HG03135 (cell line): ENCODE measurements at regions not wholly inside any gene's neighbourhood (a gene's known extent, or its start where the extent isn't known, plus 50 kb on each side); places are given as distances from the start of the nearest gene placed in this dataset.

Experiments used
- ATAC-seq: cut with Tn5 transposase; IDR thresholded peaks from one replicate; pipeline ENCODE4 v1.9.1; 2021; ENCODE audit warnings: mild to moderate bottlenecking, moderate library complexity; ENCODE audit not compliant: unreplicated experiment

DNA sequence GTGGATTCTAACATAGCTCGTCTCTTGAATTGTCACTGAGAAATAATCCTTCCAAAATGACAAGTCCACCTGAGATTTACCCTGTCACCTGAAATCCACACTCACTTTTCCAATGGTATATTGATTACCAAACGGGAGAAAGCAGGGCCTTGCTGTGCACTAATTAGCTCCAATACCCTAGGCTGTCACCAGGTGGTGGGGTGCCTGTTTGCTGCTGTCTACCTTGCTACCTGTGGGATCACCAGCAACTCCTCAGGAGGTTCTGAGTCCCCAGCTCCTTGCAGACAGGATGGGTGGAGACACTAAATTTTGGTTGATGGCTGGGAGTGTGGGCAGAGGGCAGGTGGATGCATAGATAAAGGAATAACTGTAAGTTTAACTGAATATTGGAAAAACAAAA lies 237.2 kb upstream of the ZNF32 start:
- ATAC-seq = no peak

DNA sequence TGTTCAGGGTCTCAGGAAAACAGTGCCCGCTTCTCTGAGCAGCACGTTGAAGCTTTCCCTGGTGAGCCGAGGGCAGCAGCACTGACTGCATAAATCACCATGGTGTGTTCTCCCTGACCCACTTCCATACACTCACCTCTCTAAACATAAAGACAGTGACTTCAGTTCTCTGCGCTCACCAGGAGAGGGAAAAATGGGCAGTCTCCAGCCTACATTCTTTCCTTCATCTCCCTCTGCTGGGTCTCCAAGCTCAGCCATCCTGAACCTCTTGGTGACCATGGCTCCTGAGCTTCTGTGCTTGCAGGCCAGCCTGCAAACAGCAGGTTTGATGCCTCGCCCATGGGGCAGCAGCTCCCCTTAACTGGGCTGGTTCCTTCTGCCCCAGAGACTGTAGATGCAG lies 236.6 kb upstream of the ZNF32 start:
- no peak for ATAC-seq

DNA sequence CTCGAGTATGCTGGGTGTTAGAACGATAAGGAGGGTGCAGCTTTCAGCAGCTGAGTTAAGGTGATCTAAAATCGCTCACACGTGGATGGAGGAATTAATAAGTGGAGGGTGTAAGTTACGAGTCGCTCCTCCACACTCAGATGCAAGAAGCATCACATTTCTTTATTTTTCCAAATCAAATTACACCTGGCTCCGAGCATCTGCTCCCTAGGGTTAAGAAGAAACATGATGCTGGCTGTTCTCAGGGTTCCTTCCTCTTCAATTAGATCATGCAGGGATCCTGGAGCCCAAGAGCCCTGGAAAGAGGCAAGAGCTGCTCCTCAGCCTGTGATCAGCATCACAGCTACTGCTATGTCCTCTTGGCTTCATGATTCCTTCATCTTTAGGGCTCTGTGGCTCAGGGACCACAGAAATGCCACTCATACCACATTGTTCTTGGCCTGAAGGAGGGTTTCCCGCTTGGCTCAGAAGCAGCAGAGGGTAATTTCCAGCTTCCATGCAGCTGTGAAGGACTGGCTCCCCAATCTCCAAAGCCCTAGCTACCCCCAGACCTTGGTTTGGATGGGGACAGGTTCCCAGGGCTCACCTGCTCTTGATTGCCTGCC lies 235.9 kb upstream of the ZNF32 start:
- no peak for ATAC-seq

DNA sequence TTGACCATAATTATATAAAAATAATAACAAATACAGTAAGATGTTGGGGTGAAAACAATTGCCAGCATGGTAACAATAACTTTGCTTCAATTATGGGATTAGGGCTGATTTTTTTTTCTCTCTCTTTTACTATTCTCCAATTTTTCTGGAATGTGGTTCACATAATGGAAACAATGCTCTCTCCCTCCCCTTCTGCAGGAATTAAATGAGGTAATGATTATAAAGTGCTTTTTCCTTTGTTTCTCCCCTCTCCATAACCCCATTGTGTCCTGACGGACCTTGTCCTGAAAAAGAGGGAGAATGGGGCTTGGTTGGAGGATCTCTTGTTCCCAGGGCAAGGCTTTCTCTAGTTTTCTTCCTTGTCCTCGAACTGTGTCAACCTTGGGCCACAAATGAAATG lies 234.0 kb upstream of the ZNF32 start:
- no peak for ATAC-seq

DNA sequence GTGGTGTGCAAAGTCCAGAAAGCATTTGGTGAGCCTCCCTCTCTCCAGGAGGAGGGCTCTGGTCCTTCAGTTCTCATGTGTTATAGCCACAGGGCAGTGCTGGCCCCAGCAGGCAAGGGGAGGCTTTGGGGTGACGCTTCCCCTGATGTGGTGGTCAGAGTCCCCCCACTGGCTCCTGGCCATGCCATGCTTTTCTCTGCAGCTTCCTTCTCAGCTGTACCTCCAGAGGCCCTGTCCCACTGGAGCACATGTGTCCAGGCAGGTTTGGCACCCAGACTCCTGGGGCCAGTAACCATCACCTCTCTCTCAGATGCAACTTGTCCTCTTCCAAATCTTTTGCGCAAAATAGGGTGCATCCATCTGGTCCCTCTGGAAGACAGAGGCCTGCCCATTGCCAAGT lies 233.0 kb upstream of the ZNF32 start:
- ATAC-seq = no peak

DNA sequence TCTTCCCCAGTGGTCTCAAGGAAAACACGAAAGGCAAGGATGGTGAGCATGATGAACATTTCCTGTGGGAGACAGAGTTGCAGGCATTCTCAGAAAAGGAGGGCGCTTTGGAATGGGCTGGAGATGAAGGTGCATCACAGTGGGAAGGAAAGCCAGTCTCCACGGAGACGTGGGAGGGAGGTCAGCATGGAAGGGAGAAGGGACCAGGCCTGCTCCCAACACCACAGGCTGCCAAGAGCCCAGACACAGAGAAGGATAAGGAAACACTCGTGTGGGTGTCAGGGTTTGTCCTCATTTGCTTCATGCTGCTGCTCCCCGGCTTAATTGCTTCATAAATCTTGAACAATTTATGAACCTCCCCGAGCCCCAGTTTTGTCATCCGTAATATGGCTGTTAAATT lies 231.5 kb upstream of the ZNF32 start:
- ATAC-seq = no peak

DNA sequence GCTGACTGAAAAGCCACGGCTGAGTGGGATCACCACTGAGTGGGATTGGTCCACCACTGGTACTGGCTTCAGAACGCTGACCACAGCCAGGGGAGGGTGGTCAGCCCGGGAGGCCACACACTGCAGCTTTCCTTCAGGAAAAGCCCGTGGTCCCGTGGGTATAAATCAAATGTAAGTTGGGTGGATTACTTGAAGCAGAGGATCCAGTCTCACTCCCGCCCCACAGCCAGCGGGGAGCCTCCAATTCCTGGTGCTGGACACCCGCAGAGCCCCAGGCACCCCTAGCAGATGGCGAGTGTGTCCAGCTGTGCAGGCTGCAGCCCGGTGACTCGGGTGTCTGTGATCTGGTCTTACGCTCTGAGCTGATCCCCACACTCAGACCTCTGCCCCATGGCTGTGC lies 231.1 kb upstream of the ZNF32 start:
- ATAC-seq = no peak

DNA sequence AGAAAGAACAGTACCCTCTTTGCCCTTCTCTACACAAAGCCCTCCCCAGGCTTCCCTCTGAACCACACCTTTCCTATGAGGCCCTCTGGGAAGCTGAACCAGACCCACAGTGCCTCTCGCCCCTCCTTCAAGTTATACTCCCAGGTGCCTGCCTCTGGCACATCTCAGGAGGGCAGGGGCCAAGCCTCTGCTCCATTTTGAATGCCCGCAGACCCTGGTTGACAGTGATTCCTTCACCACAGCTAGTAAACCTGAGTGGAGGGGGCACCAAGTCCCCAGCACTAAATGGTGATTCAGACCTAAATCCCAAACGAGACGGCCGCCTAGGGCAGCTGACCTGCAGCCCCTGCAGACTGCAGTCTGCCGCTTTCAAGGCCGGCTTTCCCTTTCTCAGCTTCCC lies 230.5 kb upstream of the ZNF32 start:
- ATAC-seq = no peak

DNA sequence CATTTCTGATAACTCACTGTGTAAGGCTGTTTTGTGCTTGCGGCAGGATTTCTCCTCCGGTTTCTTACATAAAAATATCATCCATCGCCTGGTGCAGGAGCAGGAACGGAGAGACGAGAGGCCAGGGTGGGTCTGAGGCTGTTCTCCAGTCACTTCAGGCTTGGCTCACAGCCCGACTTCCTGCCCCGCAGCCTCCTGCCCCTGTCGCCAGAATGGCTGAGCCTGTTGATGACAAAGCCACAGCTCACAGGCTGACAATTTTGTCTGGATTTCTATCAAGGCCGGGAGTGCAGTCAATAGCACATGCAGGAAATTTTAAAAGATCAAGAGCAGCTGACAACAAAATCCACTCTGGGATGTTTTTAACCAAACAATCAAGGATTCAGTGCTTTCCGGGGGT lies 229.7 kb upstream of the ZNF32 start:
- no peak for ATAC-seq

DNA sequence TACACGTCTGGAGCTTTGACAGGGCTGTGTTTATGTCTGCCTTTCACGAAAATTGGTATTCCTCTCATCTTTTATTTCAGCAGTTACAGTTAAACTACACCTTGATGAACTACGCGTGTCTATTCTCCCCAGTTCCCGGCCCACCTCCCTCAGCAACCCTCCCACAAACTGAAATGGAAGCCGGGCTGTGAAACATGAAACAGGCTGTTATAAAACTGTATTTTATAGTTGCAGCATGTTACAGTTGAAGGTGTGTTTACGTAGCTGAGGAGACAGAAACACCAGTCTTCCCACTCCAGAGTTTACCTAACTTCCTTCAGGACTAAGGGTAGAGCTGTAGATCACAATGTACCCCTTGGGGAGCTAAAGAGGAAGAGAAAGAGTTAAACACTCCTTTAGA lies 228.3 kb upstream of the ZNF32 start:
- ATAC-seq = no peak

DNA sequence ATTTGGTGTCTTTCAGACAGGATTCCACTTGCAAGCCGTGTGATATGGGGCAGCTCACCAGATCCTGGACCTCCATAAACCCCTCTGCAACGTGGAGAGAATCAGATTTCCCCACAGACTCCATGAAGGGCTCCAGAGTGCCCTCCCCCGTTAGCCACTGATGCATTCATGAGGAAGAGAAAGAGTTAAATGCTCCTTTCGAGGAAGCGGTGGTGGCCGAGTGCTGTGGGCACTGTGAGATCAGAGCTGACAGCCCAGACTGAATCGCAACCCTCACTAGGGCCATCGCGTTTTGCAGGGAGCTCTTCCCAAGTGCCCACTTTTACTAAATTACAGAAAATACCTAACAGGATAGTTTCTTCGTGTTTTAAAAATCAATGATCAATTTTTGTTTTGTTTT lies 226.3 kb upstream of the ZNF32 start:
- ATAC-seq = no peak

DNA sequence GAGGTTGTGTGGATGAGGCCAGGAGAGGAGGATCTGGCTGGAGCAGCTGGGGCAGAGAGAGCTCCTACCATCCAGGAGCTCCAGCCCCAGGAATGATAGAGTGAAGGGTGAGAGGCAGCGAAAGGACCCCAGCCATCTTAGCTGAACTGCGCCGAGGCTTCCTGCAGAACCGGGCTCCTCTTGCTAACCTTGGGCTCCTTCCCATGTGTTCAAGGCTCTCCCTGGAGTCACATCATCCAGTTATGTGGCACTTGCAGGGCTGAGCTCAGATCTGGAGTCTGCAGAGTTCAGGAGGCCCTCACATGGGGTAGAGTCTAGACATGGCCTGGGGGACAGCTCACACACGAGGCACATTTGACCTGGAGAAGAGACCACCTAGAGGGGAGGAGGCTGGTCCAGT lies 225.0 kb upstream of the ZNF32 start:
- ATAC-seq = no peak

DNA sequence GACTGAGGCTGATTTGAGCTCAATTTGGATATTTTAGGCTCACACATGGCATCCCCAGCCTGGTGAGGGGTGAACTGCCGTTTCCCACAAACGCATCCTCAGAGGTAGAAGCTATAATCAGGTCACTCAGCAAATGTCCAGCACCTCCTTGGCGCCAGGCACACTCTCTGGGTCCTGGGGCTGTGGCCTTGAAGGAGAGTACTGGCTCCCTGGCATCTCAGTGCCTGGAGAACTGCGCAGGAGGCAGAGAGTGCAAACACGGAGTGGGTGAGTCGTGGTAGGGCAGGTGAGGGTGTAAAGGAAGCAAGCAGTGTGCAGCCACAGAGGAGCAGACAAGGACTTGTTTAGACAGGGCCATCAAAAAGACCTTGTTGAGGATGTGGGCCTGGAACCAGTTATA lies 224.0 kb upstream of the ZNF32 start:
- no peak for ATAC-seq

DNA sequence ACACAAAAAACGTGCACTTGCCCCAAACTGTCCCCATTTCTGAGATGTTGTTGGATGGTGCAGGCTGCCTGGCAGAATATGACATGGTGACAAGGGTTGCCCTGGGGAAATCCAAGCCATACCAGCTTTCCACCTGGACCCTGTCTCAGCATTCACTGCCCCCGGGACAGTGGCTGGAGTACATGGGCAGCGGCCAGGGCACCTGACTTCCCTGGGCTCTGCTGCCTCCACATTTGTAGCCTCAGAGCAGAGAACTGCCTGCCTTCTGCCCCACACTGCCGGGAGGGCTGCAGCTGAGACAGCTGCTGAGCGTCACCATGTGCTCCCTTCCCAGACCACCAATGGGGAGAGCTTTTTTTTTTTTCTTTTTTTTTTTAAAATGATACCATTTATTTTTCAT lies 222.9 kb upstream of the ZNF32 start:
- ATAC-seq = no peak

DNA sequence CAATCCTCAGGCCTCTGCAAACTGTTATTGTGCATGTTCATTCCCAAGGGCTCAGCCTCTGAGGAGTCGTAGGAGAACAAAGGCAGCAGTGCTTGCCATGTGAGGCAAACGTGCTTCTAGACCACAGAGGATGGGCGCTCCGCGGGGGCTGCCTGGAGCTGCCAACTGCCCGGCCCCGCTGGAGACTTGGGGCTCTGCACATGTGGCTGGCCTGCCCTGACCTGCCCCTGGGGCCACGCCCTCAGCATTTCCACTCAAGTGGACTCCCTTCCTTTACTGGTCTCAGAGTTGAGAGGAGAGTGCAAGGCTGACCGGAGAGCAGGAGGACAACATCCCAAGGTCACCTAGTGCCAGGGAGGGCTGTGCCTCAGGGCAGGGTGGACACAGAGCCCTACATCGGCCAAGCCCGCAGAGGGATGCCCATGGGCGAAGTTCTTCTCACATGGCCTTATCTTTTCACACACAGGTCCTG lies 222.3 kb upstream of the ZNF32 start:
- no peak for ATAC-seq

DNA sequence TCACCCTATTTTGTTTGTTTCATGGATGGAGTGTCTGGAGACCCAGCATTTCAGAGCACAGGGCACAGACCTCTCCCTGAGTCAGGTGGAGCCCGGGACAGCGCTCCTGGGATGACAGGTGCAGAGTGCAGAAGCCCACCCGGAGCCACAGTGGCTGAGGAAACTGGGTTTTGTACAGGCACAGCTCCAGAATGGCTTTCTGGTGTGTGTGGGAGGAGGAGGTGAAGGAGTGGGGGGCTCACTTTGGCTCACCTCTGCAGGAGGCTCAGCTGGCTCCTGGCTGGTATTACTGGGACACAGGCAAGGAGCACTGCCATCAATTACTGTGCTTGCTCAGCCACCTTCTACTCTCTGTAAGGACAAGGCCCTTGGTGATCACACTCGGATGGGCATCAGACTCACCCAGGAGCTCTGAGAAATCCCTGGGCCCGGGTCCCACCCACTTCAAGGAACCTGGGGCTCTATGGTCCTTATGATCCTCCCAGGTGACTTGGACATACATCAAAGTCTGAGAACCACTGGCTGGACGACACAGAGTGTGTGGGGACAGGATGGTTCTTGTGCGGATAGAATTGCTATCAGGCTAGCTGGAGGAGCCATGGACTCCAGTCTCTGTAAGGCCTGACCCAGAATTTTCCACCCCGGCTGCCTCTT lies 221.1 kb upstream of the ZNF32 start:
- no peak for ATAC-seq

DNA sequence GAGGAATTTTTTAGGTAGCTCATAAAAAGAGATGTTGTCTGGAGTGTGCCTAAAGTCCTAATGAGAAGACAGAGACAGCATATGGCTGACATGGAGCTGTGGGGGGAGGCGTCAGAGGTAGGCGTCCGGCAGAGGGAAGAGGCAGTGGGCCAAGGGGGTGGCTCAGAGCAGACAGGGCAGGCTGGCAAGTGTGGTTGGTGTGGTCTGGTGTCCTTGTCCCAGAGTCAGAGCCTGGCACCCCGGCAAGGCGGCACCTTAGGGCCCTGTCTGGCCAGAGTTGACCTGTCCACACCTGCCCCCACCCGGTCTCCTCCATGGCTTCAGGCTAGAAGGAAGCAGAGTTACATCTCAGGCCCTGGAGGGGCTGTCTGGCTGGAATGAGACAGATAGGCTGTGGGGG lies 220.3 kb upstream of the ZNF32 start:
- no peak for ATAC-seq

DNA sequence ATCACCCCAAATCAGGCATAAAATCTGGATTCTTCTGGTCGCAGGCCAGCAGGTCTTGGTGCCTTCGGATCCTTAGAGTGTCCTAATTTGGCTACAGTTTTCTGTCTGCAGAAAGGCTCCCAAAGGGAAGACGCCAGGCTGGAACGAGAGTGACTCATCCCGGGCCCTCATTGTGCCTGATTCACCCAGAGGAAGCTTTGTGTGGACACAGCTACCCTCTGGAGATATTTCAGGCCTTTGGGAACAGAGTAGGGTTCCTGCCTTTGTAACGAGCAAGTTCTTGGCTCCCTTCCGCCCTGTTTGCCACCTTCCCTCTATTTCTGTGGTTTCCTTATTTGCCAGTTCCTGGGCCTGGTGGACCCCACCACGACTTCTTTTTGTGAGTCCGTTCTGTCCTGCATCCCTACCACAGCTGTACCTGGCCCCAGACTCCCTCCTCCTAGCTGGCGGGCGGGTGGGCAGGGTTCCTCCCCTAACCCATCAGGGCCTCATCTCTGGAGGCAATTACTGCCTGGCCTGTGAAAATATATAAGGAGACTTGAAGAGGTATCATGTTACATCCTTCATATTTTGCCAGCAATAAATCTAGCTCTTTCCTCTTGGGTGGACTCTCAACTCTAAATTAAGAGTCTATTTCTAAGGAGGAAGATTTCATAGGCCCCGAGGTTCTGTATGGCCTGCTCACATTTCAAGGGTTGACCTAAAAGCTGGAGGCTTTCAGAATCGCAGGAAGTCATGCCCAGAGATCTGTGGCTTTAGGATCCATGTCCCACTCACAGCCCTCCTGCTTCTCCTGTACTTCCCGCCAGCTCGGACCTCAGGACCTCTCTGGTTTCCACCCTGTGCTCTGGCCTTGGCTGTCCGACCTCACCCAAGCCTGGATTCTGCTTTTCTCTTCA lies 219.2 kb upstream of the ZNF32 start:
- no peak for ATAC-seq

DNA sequence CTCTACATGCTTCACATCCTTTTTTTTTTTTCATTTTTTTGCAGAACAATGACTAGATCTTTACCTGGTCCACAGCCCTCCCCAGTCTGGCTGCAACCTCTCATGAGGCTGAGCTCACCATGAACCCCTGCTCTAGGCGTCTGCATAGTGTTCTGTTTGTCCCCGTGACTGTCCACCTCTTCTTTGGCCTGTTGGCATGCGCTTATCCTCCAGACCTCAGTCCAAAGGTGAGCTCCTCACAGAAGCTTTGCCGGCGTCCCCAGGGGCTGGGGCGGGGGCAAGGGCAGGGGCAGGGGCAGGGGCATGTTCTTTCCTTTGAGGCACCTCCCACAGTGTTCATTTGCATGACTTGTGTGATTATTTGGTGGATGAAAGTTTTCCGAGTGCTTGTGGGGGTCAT lies 218.4 kb upstream of the ZNF32 start:
- ATAC-seq = no peak

DNA sequence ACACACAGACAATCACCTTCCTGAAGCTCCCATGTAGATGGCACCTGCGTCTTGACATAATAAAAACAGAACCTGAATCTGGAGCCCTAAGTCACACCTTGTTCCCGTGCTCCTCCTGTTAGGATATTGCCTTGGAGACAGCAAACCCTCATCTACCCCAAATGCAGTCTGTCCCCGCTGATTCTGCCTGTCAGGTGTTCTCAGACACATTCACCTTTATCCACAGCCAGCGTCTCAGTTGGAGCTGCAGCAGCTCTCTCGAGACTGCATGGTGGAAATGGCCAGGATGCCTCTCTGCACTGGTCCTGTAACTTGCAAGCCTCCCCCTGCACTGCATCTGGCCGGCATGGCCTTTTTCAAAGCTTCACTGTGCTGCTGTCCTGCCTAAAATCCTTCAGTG lies 218.0 kb upstream of the ZNF32 start:
- ATAC-seq = no peak

DNA sequence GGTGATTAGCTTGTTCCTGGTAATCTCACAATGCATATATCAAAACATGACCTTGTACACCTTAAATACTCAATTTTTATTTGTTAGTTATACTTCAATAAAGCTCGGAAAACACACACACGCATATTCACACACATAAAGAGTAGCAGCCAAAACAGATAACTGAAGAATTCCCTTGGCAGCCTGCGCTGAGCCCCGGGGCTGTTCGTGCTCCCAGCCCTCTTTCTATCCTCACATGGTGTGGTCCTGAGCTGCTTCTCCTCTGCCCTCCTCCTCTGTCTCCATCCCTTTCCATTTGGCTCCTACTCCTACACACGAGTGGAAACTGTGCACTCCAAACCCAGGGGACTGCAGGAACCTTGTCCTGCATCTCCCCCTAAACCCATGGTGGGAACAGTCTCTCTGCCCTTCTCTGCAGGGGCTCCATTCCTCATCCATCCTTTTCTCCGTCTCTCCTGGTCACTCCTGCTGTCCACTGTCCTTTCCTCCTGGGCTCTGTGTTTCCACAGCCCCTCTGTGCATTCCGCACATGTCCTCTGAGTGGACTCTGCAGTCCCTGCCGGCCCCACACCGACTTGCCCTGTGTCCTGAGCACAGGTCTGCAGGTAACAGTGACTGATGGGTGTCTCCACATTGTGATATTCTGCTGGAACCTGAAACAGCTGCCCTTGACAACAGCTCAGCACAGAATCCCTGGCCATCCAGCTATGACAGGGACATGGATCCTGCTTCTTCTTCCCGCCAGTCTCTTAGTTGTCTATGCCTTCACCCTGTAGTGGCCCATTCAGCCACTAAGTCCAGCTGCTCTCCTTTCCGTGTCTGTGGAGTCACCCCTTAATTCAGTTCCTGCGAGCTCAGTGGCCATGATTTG lies 216.8 kb upstream of the ZNF32 start:
- no peak for ATAC-seq
